Liver (tissue), 8 donors: ENCODE measurements at regions not wholly inside any gene's neighbourhood (a gene's known extent, or its start where the extent isn't known, plus 50 kb on each side); places are given as distances from the start of the nearest gene placed in this dataset.

Experiments
- DNase-seq: peaks from one replicate; pipeline ENCODE4 v3.0.0-alpha.2; 2017; ENCODE audit warnings: low spot score
- H3K27ac ChIP-seq, 2 donors: one replicate each; pipeline ENCODE4 v1.7.0; 2013; ENCODE audit warnings: inconsistent platforms in 2 of 2, low read length in 2 of 2, control low read depth in 1 of 2, low read depth in 1 of 2, mild to moderate bottlenecking in 1 of 2
- H3K27me3 ChIP-seq, 4 donors: one replicate each; pipeline versions ENCODE4 v1.6.1 to v1.7.0; 2013; ENCODE audit warnings: low read length in 3 of 4, inconsistent platforms in 1 of 4, mild to moderate bottlenecking in 1 of 4, moderate library complexity in 1 of 4; ENCODE audit not compliant: control insufficient read depth in 4 of 4, insufficient read depth in 4 of 4
- H3K36me3 ChIP-seq, 4 donors: one replicate each; pipeline versions ENCODE4 v1.6.1 to v1.7.0; 2013; ENCODE audit warnings: low read length in 3 of 4, mild to moderate bottlenecking in 3 of 4, low read depth in 1 of 4, moderate library complexity in 1 of 4; ENCODE audit not compliant: control insufficient read depth in 4 of 4, insufficient read depth in 3 of 4
- H3K4me1 ChIP-seq, 4 donors: one replicate each; pipeline versions ENCODE4 v1.6.1 to v1.7.0; 2013; ENCODE audit warnings: low read length in 3 of 4, mild to moderate bottlenecking in 3 of 4, moderate library complexity in 1 of 4; ENCODE audit not compliant: control insufficient read depth in 4 of 4, insufficient read depth in 4 of 4
- H3K4me3 ChIP-seq, 3 donors: one replicate each; pipeline versions ENCODE4 v1.6.1 to v1.7.0; 2013; ENCODE audit warnings: low read length in 3 of 3, control low read depth in 1 of 3, low read depth in 1 of 3, mild to moderate bottlenecking in 1 of 3
- H3K9ac ChIP-seq, 2 donors: one replicate each; pipeline ENCODE4 v1.7.0; 2013; ENCODE audit warnings: low read length in 2 of 2, mild to moderate bottlenecking in 2 of 2, moderate library complexity in 2 of 2, control low read depth in 1 of 2, low read depth in 1 of 2
- H3K9me3 ChIP-seq, 4 donors: one replicate each; pipeline versions ENCODE4 v1.6.1 to v1.7.0; 2013; ENCODE audit warnings: low read length in 3 of 4; ENCODE audit not compliant: control insufficient read depth in 4 of 4
- ATF3 ChIP-seq: IDR thresholded peaks from 2 replicates; pipeline ENCODE4 v1.6.1; 2016; ENCODE audit warnings: antibody characterized with exemption
- CTCF ChIP-seq: fragments of 150-350 bp; IDR thresholded peaks from 2 replicates; pipeline ENCODE4 v1.5.1; 2017; ENCODE audit warnings: improper control_type of control experiment, low read depth, low read length; ENCODE audit not compliant: missing input control
- EGR1 ChIP-seq, 2 donors: IDR thresholded peaks; 2 replicates each; pipeline ENCODE4 v1.6.1; 2016 to 2018; ENCODE audit warnings: antibody characterized with exemption in 2 of 2, low read depth in 2 of 2
- FOXA1 ChIP-seq: IDR thresholded peaks from 2 replicates; pipeline ENCODE4 v1.6.1; 2016; ENCODE audit warnings: antibody characterized with exemption
- MAX ChIP-seq: IDR thresholded peaks from 2 replicates; pipeline ENCODE4 v1.6.1; 2016; ENCODE audit warnings: antibody characterized with exemption
- NR2F2 ChIP-seq: IDR thresholded peaks from 2 replicates; pipeline ENCODE4 v1.6.1; 2016; ENCODE audit warnings: antibody characterized with exemption
- RAD21 ChIP-seq, 2 donors: IDR thresholded peaks; 2 replicates each; pipeline ENCODE4 v1.6.1; 2016; ENCODE audit warnings: antibody characterized with exemption in 2 of 2, mild to moderate bottlenecking in 2 of 2
- REST ChIP-seq: IDR thresholded peaks from 2 replicates; pipeline ENCODE4 v1.6.1; 2016; ENCODE audit warnings: antibody characterized with exemption, mild to moderate bottlenecking
- RXRA ChIP-seq, 2 donors: IDR thresholded peaks; 2 replicates each; pipeline ENCODE4 v1.6.1; 2017 to 2018; ENCODE audit warnings: antibody characterized with exemption in 2 of 2, mild to moderate bottlenecking in 1 of 2
- SP1 ChIP-seq: IDR thresholded peaks from 2 replicates; pipeline ENCODE4 v1.6.1; 2018; ENCODE audit warnings: antibody characterized with exemption, mild to moderate bottlenecking
- YY1 ChIP-seq: IDR thresholded peaks from 2 replicates; pipeline ENCODE4 v1.6.1; 2016; ENCODE audit warnings: antibody characterized with exemption, mild to moderate bottlenecking
- WGBS: extraction: QIAGEN DNeasy Blood & Tissue Kit; methylation state at CpG from one replicate; pipeline ENCODE4 v1.1.7; 2013; 5-methylcytosine and 5-hydroxymethylcytosine counted together
- donor health status: healthy.
- donor health status: healthy.
- donor health status: healthy.
- donor health status: healthy.
- donor health status: healthy.

GRCh38 chr2:126776255-126776654 lies 120.3 kb downstream of the GYPC start:
- DNase-seq, result no peak
- whole genome bisulfite sequencing, result 33% methylated on average over 9 of the region's 9 CpGs

GRCh38 chr2:126776692-126777619 lies 121.0 kb downstream of the GYPC start:
- Histone ChIP-seq H3K9me3 (no peaks in the 10 kb centered on the region), H3K4me3 (peak overlapping the region; percentile 61 to 67 (median 65)), H3K9ac (peak overlapping the region in 1 of 2 donors; percentile 51), H3K27ac (no peak overlapping the region), H3K36me3 (no peaks in the 10 kb centered on the region), H3K27me3 (no peaks in the 10 kb centered on the region), H3K4me1 (peaks cover 0 to 10% (median 6%) of the 10 kb centered on the region in 4 donors)
- TF ChIP-seq RXRA (IDR thresholded peaks at IDR 0.05) (no peak), REST (peak; percentile 14), RAD21 (IDR thresholded peaks at IDR 0.05) (peak; percentile 96 to 99), SP1 (no peak), CTCF (peak; percentile 96)
- WGBS, result 1% methylated on average over 68 of the region's 68 CpGs
- peak; percentile 89 for DNase-seq

More at GRCh38 chr2:126776255-126776654, 120.3 kb downstream of the GYPC start:
- H3K9me3 ChIP-seq, result no peaks in the 10 kb centered on the region
- no peak for TF ChIP-seq YY1
- no peak for TF ChIP-seq FOXA1
- no peak for TF ChIP-seq MAX
- no peak for TF ChIP-seq CTCF
- TF ChIP-seq ATF3, result no peak
- no peak for TF ChIP-seq EGR1 (IDR thresholded peaks at IDR 0.05; ENCODE audit: low read depth in 2 of 2)
- TF ChIP-seq RXRA (IDR thresholded peaks at IDR 0.05), result no peak
- no peak for TF ChIP-seq NR2F2
- H3K9ac ChIP-seq, result no peak overlapping the region
- no peak overlapping the region for H3K27ac ChIP-seq
- H3K4me3 ChIP-seq, result peak overlapping the region in 1 of 3 donors; percentile 65
- no peaks in the 10 kb centered on the region for H3K36me3 ChIP-seq
- H3K4me1 ChIP-seq, result peaks cover 0 to 10% (median 6%) of the 10 kb centered on the region in 4 donors
- no peaks in the 10 kb centered on the region for H3K27me3 ChIP-seq
